SU-DHL-6 (cell line): ENCODE measurements at regions not wholly inside any gene's neighbourhood (a gene's known extent, or its start where the extent isn't known, plus 50 kb on each side); places are given as distances from the start of the nearest gene placed in this dataset.

Source experiments
- H2AFZ ChIP-seq: fragments of 200-600 bp; sonication (generic); 2 replicates; pipeline ENCODE4 v1.6.1; 2014; ENCODE audit warnings: low read depth, mild to moderate bottlenecking, moderate library complexity, mixed read lengths, antibody characterized with exemption, low read length; ENCODE audit not compliant: severe bottlenecking
- H3F3A ChIP-seq: fragments of 200-600 bp; shearing (Covaris generic); 2 replicates; pipeline ENCODE4 v1.6.0; 2016; ENCODE audit warnings: antibody characterized with exemption, mild to moderate bottlenecking; ENCODE audit not compliant: insufficient read depth
- H3K27ac ChIP-seq: fragments of 200-600 bp; sonication (generic); 2 replicates; pipeline ENCODE4 v1.5.1; 2016; ENCODE audit warnings: low read depth, mild to moderate bottlenecking, low read length, moderate library complexity, mixed read lengths
- H3K27me3 ChIP-seq: fragments of 200-600 bp; sonication (generic), shearing (Covaris generic); 2 replicates; pipeline ENCODE4 v1.6.0; 2014; ENCODE audit warnings: mild to moderate bottlenecking, low read length
- H3K36me3 ChIP-seq: fragments of 200-600 bp; sonication (generic); 2 replicates; pipeline ENCODE4 v1.6.1; 2014; ENCODE audit warnings: mild to moderate bottlenecking, low read length, mixed read lengths
- H3K4me2 ChIP-seq: fragments of 300-600, 200-600 bp; shearing (Covaris generic), sonication (generic); 2 replicates; pipeline ENCODE4 v1.6.0; 2014; ENCODE audit warnings: low read length, low read depth, mild to moderate bottlenecking; ENCODE audit not compliant: poor library complexity, severe bottlenecking
- H3K4me3 ChIP-seq: fragments of 200-600 bp; sonication (generic); 2 replicates; pipeline ENCODE4 v1.5.1; 2014; ENCODE audit warnings: antibody characterized with exemption, low read length, mild to moderate bottlenecking, mixed read lengths; ENCODE audit not compliant: insufficient read depth, poor library complexity, severe bottlenecking
- H3K79me2 ChIP-seq: fragments of 200-600 bp; sonication (generic); 2 replicates; pipeline ENCODE4 v1.6.1; 2014; ENCODE audit warnings: mild to moderate bottlenecking, low read length, moderate library complexity; ENCODE audit not compliant: insufficient read depth
- H3K9ac ChIP-seq: fragments of 200-600 bp; sonication (generic); 2 replicates; pipeline ENCODE4 v1.7.0; 2014; ENCODE audit warnings: mild to moderate bottlenecking, low read length
- H3K9me2 ChIP-seq: fragments of 200-600 bp; sonication (generic); replicated peaks from 2 replicates; pipeline ENCODE4 v1.6.1; 2014; ENCODE audit warnings: low read length; ENCODE audit not compliant: insufficient read depth
- H3K9me3 ChIP-seq: fragments of 200-600 bp; sonication (generic); 2 replicates; pipeline ENCODE4 v1.6.1; 2014; ENCODE audit warnings: low read length, mixed read lengths; ENCODE audit not compliant: insufficient read depth
- H4K20me1 ChIP-seq: fragments of 200-600 bp; sonication (generic); 2 replicates; pipeline ENCODE4 v1.6.1; 2014; ENCODE audit warnings: low read depth, mild to moderate bottlenecking, antibody characterized with exemption, low read length, moderate library complexity, mixed read lengths
- EZH2phosphoT487 ChIP-seq: fragments of 200-600 bp; sonication (generic), shearing (Covaris generic); conservative IDR thresholded peaks from 2 replicates; pipeline ENCODE4 v1.6.1; 2018; ENCODE audit warnings: mild to moderate bottlenecking, antibody characterized with exemption, low read length, moderate library complexity, mixed read lengths
- TF ChIP-seq, protein P1 (sequence below): fragments of 200-600 bp; sonication (generic); IDR thresholded peaks from one replicate; pipeline ENCODE4 v1.5.1; 2017; ENCODE audit warnings: antibody characterized with exemption, mild to moderate bottlenecking, low read length, moderate library complexity; ENCODE audit not compliant: insufficient read depth, poor library complexity, severe bottlenecking

GRCh38 chr10:131625041-131625440 is 275.8 kb upstream of the PPP2R2D start:
- Histone ChIP-seq H2AFZ (no peak overlapping the region), H3K36me3 (no peaks in the 10 kb centered on the region)
- no peak for TF ChIP-seq EZH2phosphoT487
- TF ChIP-seq, protein P1, sequence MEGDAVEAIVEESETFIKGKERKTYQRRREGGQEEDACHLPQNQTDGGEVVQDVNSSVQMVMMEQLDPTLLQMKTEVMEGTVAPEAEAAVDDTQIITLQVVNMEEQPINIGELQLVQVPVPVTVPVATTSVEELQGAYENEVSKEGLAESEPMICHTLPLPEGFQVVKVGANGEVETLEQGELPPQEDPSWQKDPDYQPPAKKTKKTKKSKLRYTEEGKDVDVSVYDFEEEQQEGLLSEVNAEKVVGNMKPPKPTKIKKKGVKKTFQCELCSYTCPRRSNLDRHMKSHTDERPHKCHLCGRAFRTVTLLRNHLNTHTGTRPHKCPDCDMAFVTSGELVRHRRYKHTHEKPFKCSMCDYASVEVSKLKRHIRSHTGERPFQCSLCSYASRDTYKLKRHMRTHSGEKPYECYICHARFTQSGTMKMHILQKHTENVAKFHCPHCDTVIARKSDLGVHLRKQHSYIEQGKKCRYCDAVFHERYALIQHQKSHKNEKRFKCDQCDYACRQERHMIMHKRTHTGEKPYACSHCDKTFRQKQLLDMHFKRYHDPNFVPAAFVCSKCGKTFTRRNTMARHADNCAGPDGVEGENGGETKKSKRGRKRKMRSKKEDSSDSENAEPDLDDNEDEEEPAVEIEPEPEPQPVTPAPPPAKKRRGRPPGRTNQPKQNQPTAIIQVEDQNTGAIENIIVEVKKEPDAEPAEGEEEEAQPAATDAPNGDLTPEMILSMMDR: no peak

GRCh38 chr10:131626274-131626673 is 274.5 kb upstream of the PPP2R2D start:
- Histone ChIP-seq H3K9me2 (no peaks in the 10 kb centered on the region), H3K9ac (no peak overlapping the region), H4K20me1 (no peaks in the 10 kb centered on the region), H3K4me2 (no peak overlapping the region), H3K36me3 (no peaks in the 10 kb centered on the region), H3K27me3 (no peaks in the 10 kb centered on the region), H2AFZ (no peak overlapping the region), H3K9me3 (no peaks in the 10 kb centered on the region; the same call in 1 of the 2 replicates), H3K27ac (no peak overlapping the region), H3F3A (no peaks in the 10 kb centered on the region), H3K79me2 (no peaks in the 10 kb centered on the region), H3K4me3 (no peak overlapping the region)
- no peak for TF ChIP-seq EZH2phosphoT487

More at GRCh38 chr10:131625041-131625440, 275.8 kb upstream of the PPP2R2D start:
- Histone ChIP-seq H3K27me3 (no peaks in the 10 kb centered on the region), H3K27ac (no peak overlapping the region), H3K9me2 (no peaks in the 10 kb centered on the region), H3K4me2 (no peak overlapping the region), H3K4me3 (no peak overlapping the region), H3F3A (no peaks in the 10 kb centered on the region), H3K9ac (no peak overlapping the region), H4K20me1 (no peaks in the 10 kb centered on the region), H3K9me3 (no peaks in the 10 kb centered on the region; the same call in 1 of the 2 replicates), H3K79me2 (no peaks in the 10 kb centered on the region)

GRCh38 chr10:131629026-131629770 is 271.6 kb upstream of the PPP2R2D start:
- TF ChIP-seq, protein P1: no peak
- TF ChIP-seq EZH2phosphoT487: no peak
- H4K20me1 ChIP-seq: no peaks in the 10 kb centered on the region
- H3K36me3 ChIP-seq: no peaks in the 10 kb centered on the region
- no peak overlapping the region for H3K4me3 ChIP-seq
- no peaks in the 10 kb centered on the region for H3K79me2 ChIP-seq
- H3K9me2 ChIP-seq: no peaks in the 10 kb centered on the region
- H3K27ac ChIP-seq: no peak overlapping the region
- H2AFZ ChIP-seq: no peak overlapping the region
- no peak overlapping the region for H3K4me2 ChIP-seq
- H3K27me3 ChIP-seq: no peaks in the 10 kb centered on the region
- no peaks in the 10 kb centered on the region for H3F3A ChIP-seq
- no peaks in the 10 kb centered on the region; the same call in 1 of the 2 replicates for H3K9me3 ChIP-seq
- H3K9ac ChIP-seq: no peak overlapping the region

DNA sequence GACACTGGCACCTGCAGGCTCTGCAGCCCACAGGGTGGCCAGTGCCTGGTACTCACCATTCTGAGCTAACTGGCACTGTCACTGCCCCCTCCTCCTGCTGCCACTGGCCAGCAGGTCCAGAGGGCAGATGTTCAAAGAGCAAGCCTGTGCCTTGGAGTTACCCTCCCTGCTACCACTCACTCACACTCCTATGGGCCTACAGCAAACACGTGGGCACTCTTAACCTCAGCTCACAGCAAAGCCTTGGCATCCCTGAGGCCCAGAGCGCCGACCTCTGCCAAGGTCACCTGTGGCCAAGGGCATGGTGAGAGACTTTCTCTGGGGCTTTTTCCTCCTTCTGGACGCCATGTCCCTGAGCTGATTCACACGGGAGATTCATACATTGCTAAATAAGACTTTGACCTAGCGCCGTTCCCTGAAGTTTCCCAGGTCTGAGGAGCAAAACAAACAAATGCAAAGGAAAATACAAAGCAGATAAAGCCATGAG is 270.0 kb upstream of the PPP2R2D start:
- Histone ChIP-seq H4K20me1 (no peaks in the 10 kb centered on the region), H3K4me2 (no peak overlapping the region), H3K9ac (no peak overlapping the region), H3K79me2 (no peaks in the 10 kb centered on the region), H3K9me2 (no peaks in the 10 kb centered on the region), H3F3A (no peaks in the 10 kb centered on the region), H2AFZ (no peak overlapping the region), H3K27ac (no peak overlapping the region), H3K36me3 (no peaks in the 10 kb centered on the region), H3K9me3 (no peaks in the 10 kb centered on the region; the same call in 1 of the 2 replicates), H3K4me3 (no peak overlapping the region), H3K27me3 (no peaks in the 10 kb centered on the region)
- TF ChIP-seq EZH2phosphoT487: no peak
- TF ChIP-seq, protein P1: no peak
